ENCODE measurements at regions not wholly inside any gene's neighbourhood (a gene's known extent, or its start where the extent isn't known, plus 50 kb on each side); places are given as distances from the start of the nearest gene placed in this dataset.

- DNase-seq (no peak), ATAC-seq (ENCODE audit: low read depth) (no peak)
- TF ChIP-seq CTCF (IDR thresholded peaks at IDR 0.05), result no peak
- intact Hi-C loops (cut with micrococcal nuclease), result no loop called here
- Mint-ChIP-seq H3K9me3 (peaks cover 5% of the 10 kb centered on the region), H3K27me3 (no peaks in the 10 kb centered on the region), H3K4me3 (no peak overlapping the region), H3K27ac (no peak overlapping the region), H3K36me3 (ENCODE audit: low read depth) (no peaks in the 10 kb centered on the region), H3K4me1 (no peaks in the 10 kb centered on the region)
- POLR2A ChIA-PET, result no interaction called here
- CTCF ChIA-PET, result no interaction called here
Measured at GRCh38 chr11:92682952-92683351, 286.5 kb upstream of the MTNR1B start.

GRCh38 chr11:92685049-92685448 lies 284.4 kb upstream of the MTNR1B start:
- ChIA-PET POLR2A (no interaction called here), CTCF (no interaction called here)
- H3K4me3 Mint-ChIP-seq, result no peak overlapping the region
- H3K27me3 Mint-ChIP-seq, result no peaks in the 10 kb centered on the region
- no peaks in the 10 kb centered on the region for H3K36me3 Mint-ChIP-seq (ENCODE audit: low read depth)
- intact Hi-C loops (cut with micrococcal nuclease), result no loop called here
- peaks cover 4% of the 10 kb centered on the region for H3K9me3 Mint-ChIP-seq
- DNase-seq, result no peak
- no peak for ATAC-seq (ENCODE audit: low read depth)
- TF ChIP-seq CTCF (IDR thresholded peaks at IDR 0.05), result no peak
- no peak overlapping the region for H3K27ac Mint-ChIP-seq
- H3K4me1 Mint-ChIP-seq, result no peaks in the 10 kb centered on the region

GRCh38 chr11:92687724-92688123 lies 281.7 kb upstream of the MTNR1B start:
- TF ChIP-seq CTCF (IDR thresholded peaks at IDR 0.05), result no peak
- DNase-seq, result no peak
- Mint-ChIP-seq H3K27ac (no peak overlapping the region), H3K4me3 (no peak overlapping the region), H3K27me3 (no peaks in the 10 kb centered on the region), H3K4me1 (no peaks in the 10 kb centered on the region), H3K36me3 (ENCODE audit: low read depth) (no peaks in the 10 kb centered on the region), H3K9me3 (peaks cover 4% of the 10 kb centered on the region)
- POLR2A ChIA-PET, result no interaction called here
- CTCF ChIA-PET, result no interaction called here
- ATAC-seq (ENCODE audit: low read depth), result no peak
- intact Hi-C loops (cut with micrococcal nuclease), result no loop called here

- Mint-ChIP-seq H3K27me3 (no peaks in the 10 kb centered on the region), H3K4me3 (no peak overlapping the region), H3K9me3 (peaks cover 4% of the 10 kb centered on the region), H3K27ac (no peak overlapping the region), H3K36me3 (ENCODE audit: low read depth) (no peaks in the 10 kb centered on the region), H3K4me1 (no peaks in the 10 kb centered on the region)
- intact Hi-C loops (cut with micrococcal nuclease), result no loop called here
- CTCF ChIA-PET, result no interaction called here
- no peak for ATAC-seq (ENCODE audit: low read depth)
- TF ChIP-seq CTCF (IDR thresholded peaks at IDR 0.05), result no peak
- POLR2A ChIA-PET, result no interaction called here
- no peak for DNase-seq
Measured at GRCh38 chr11:92688416-92688815, 281.0 kb upstream of the MTNR1B start.

- Mint-ChIP-seq H3K27ac (no peak overlapping the region), H3K27me3 (no peaks in the 10 kb centered on the region), H3K9me3 (peaks cover 4% of the 10 kb centered on the region), H3K36me3 (ENCODE audit: low read depth) (no peaks in the 10 kb centered on the region), H3K4me1 (no peaks in the 10 kb centered on the region), H3K4me3 (no peak overlapping the region)
- DNase-seq (no peak), ATAC-seq (ENCODE audit: low read depth) (no peak)
- ChIA-PET CTCF (no interaction called here), POLR2A (no interaction called here)
- intact Hi-C loops (cut with micrococcal nuclease), result no loop called here
- no peak for TF ChIP-seq CTCF (IDR thresholded peaks at IDR 0.05)
Measured at GRCh38 chr11:92692826-92693546, 276.5 kb upstream of the MTNR1B start.

Measured in activated B cell treated with CpG ODN at 0.5 μM for 24 hours (primary cell).